Naive thymus-derived CD4-positive, alpha-beta T cell (primary cell): ENCODE measurements at regions not wholly inside any gene's neighbourhood (a gene's known extent, or its start where the extent isn't known, plus 50 kb on each side); places are given as distances from the start of the nearest gene placed in this dataset.

Experiments used
- ATAC-seq: fragments of 150-1000 bp; cut with Tn5 transposase; 2 replicates; pipeline ENCODE4 v1.10.0; 2021; ENCODE audit warnings: mild to moderate bottlenecking, moderate library complexity
- CTCF ChIA-PET: fragments of 350-600 bp; sonication (Branson Sonifier 250); formaldehyde crosslinking; loops from one replicate; lab custom pipeline; 2021; ENCODE audit warnings: antibody characterized with exemption; lab: Charles Lee
- POLR2A ChIA-PET: fragments of 350-600 bp; sonication (Branson Sonifier 250); formaldehyde crosslinking; loops from one replicate; lab custom pipeline; 2021; ENCODE audit warnings: antibody characterized with exemption, inconsistent platforms; lab: Charles Lee
- DNase-seq, 9 donors: peaks; one replicate each; pipeline versions ENCODE4 v3.0.0 to v3.0.0-alpha.2; 2020 to 2022; ENCODE audit warnings: mixed read lengths in 1 of 9
- H3K27ac ChIP-seq: one replicate; pipeline ENCODE4 v1.7.0; 2013; ENCODE audit warnings: mild to moderate bottlenecking, low read depth, low read length, moderate library complexity
- H3K27me3 ChIP-seq, 2 donors: one replicate each; pipeline ENCODE4 v1.7.0; 2013; ENCODE audit warnings: low read length in 2 of 2, mild to moderate bottlenecking in 2 of 2, moderate library complexity in 2 of 2; ENCODE audit not compliant: control insufficient read depth in 2 of 2, insufficient read depth in 2 of 2
- H3K36me3 ChIP-seq, 3 experiments: 1 replicate in 2 of 3; 2 replicates in 1 of 3; pipeline ENCODE4 v1.7.0; 2013; ENCODE audit warnings: low read length in 3 of 3, mild to moderate bottlenecking in 3 of 3, moderate library complexity in 1 of 3; ENCODE audit not compliant: insufficient read depth in 3 of 3, control insufficient read depth in 2 of 3
- H3K4me1 ChIP-seq, 2 donors: one replicate each; pipeline ENCODE4 v1.7.0; 2013; ENCODE audit warnings: low read length in 2 of 2, mild to moderate bottlenecking in 2 of 2, moderate library complexity in 1 of 2; ENCODE audit not compliant: control insufficient read depth in 2 of 2, insufficient read depth in 2 of 2
- H3K4me3 ChIP-seq: 2 replicates; pipeline ENCODE4 v1.7.0; 2013; ENCODE audit warnings: mild to moderate bottlenecking, low read length
- H3K9me3 ChIP-seq, 3 experiments: 1 replicate in 2 of 3; 2 replicates in 1 of 3; pipeline ENCODE4 v1.7.0; 2013; ENCODE audit warnings: low read length in 3 of 3; ENCODE audit not compliant: control insufficient read depth in 2 of 3
- H3K27ac Mint-ChIP-seq, 9 donors: one replicate each; pipeline ENCODE4 v1.8.0; 2020 to 2022; ENCODE audit warnings: mixed read lengths in 9 of 9, mild to moderate bottlenecking in 8 of 9, moderate library complexity in 5 of 9, inconsistent platforms in 2 of 9
- H3K27me3 Mint-ChIP-seq, 5 donors: one replicate each; pipeline ENCODE4 v1.8.0; 2021 to 2022; ENCODE audit warnings: mixed read lengths in 5 of 5, mild to moderate bottlenecking in 1 of 5
- H3K36me3 Mint-ChIP-seq, 5 donors: one replicate each; pipeline ENCODE4 v1.8.0; 2020 to 2022; ENCODE audit warnings: mixed read lengths in 5 of 5, mild to moderate bottlenecking in 3 of 5, inconsistent platforms in 1 of 5
- H3K4me1 Mint-ChIP-seq, 7 donors: one replicate each; pipeline ENCODE4 v1.8.0; 2020 to 2022; ENCODE audit warnings: mixed read lengths in 7 of 7, mild to moderate bottlenecking in 3 of 7, inconsistent platforms in 1 of 7
- H3K4me3 Mint-ChIP-seq, 10 donors: one replicate each; pipeline ENCODE4 v1.8.0; 2020 to 2022; ENCODE audit warnings: mild to moderate bottlenecking in 10 of 10, mixed read lengths in 10 of 10, moderate library complexity in 6 of 10, inconsistent platforms in 2 of 10
- H3K9me3 Mint-ChIP-seq, 11 donors: one replicate each; pipeline ENCODE4 v1.8.0; 2020 to 2022; ENCODE audit warnings: mixed read lengths in 11 of 11, mild to moderate bottlenecking in 4 of 11, inconsistent platforms in 1 of 11, moderate library complexity in 1 of 11
- intact Hi-C, 2 donors: fragments of 100-400 bp; cut with micrococcal nuclease; formaldehyde crosslinking; loops; one replicate each; pipeline ENCODE4 v1.15.1; 2023

GRCh38 chr11:104390651-104391050 is 226.7 kb upstream of the PDGFD start:
- CTCF ChIA-PET: no interaction called here
- Histone ChIP-seq H3K36me3 (no peaks in the 10 kb centered on the region), H3K27me3 (no peaks in the 10 kb centered on the region), H3K27ac (no peak overlapping the region), H3K4me3 (no peak overlapping the region), H3K9me3 (no peaks in the 10 kb centered on the region), H3K4me1 (no peaks in the 10 kb centered on the region)
- H3K27ac Mint-ChIP-seq: no peak overlapping the region
- POLR2A ChIA-PET: no interaction called here
- no peak for DNase-seq
- H3K4me1 Mint-ChIP-seq: no peaks in the 10 kb centered on the region
- intact Hi-C loops: no loop called here
- H3K36me3 Mint-ChIP-seq: no peaks in the 10 kb centered on the region
- no peak for ATAC-seq
- H3K9me3 Mint-ChIP-seq: no peaks in the 10 kb centered on the region
- H3K27me3 Mint-ChIP-seq: peaks cover 0 to 10% (median 7%) of the 10 kb centered on the region in 5 donors
- H3K4me3 Mint-ChIP-seq: no peak overlapping the region

- POLR2A ChIA-PET: no interaction called here
- peaks cover 0 to 7% (median 0%) of the 10 kb centered on the region in 5 donors for H3K27me3 Mint-ChIP-seq
- intact Hi-C loops: no loop called here
These were observed 221.9 kb upstream of the PDGFD start for GRCh38 chr11:104385884-104386283.

GRCh38 chr11:104380358-104380757 is 216.4 kb upstream of the PDGFD start:
- H3K4me1 Mint-ChIP-seq: no peaks in the 10 kb centered on the region
- H3K27ac ChIP-seq: no peak overlapping the region
- H3K36me3 Mint-ChIP-seq: no peaks in the 10 kb centered on the region
- ChIA-PET POLR2A (no interaction called here), CTCF (no interaction called here)
- no peak overlapping the region for H3K4me3 ChIP-seq
- H3K36me3 ChIP-seq: no peaks in the 10 kb centered on the region
- no peak for ATAC-seq
- no peaks in the 10 kb centered on the region for H3K27me3 Mint-ChIP-seq
- intact Hi-C loops: no loop called here
- no peak overlapping the region for H3K27ac Mint-ChIP-seq
- no peak for DNase-seq
- no peaks in the 10 kb centered on the region for H3K9me3 ChIP-seq
- no peak overlapping the region for H3K4me3 Mint-ChIP-seq
- H3K9me3 Mint-ChIP-seq: peaks cover 0 to under 1% (median 0%) of the 10 kb centered on the region in 11 donors
- H3K4me1 ChIP-seq: no peaks in the 10 kb centered on the region
- no peaks in the 10 kb centered on the region for H3K27me3 ChIP-seq

More at GRCh38 chr11:104385884-104386283, 221.9 kb upstream of the PDGFD start:
- Histone ChIP-seq H3K27ac (no peak overlapping the region), H3K36me3 (no peaks in the 10 kb centered on the region), H3K27me3 (no peaks in the 10 kb centered on the region), H3K4me1 (no peaks in the 10 kb centered on the region), H3K4me3 (no peak overlapping the region), H3K9me3 (no peaks in the 10 kb centered on the region)
- DNase-seq: no peak
- Mint-ChIP-seq H3K9me3 (no peaks in the 10 kb centered on the region), H3K4me1 (no peaks in the 10 kb centered on the region), H3K4me3 (no peak overlapping the region), H3K36me3 (no peaks in the 10 kb centered on the region), H3K27ac (no peak overlapping the region)
- no peak for ATAC-seq
- CTCF ChIA-PET: no interaction called here

- DNase-seq (no peak), ATAC-seq (no peak)
- intact Hi-C loops: no loop called here
- Mint-ChIP-seq H3K27ac (no peak overlapping the region), H3K36me3 (no peaks in the 10 kb centered on the region), H3K27me3 (peaks cover 0 to 15% (median 4%) of the 10 kb centered on the region in 5 donors), H3K4me3 (no peak overlapping the region), H3K4me1 (no peaks in the 10 kb centered on the region), H3K9me3 (peaks cover 0 to 12% (median 0%) of the 10 kb centered on the region in 11 donors)
- no peaks in the 10 kb centered on the region for H3K9me3 ChIP-seq
- POLR2A ChIA-PET: no interaction called here
- no peaks in the 10 kb centered on the region for H3K36me3 ChIP-seq
- H3K27me3 ChIP-seq: peaks cover 0 to 2% of the 10 kb centered on the region in 2 donors
- CTCF ChIA-PET: no interaction called here
- no peaks in the 10 kb centered on the region for H3K4me1 ChIP-seq
- no peak overlapping the region for H3K27ac ChIP-seq
- H3K4me3 ChIP-seq: no peak overlapping the region
These were observed 208.2 kb upstream of the PDGFD start for GRCh38 chr11:104372111-104372510.

- DNase-seq: no peak
- Histone ChIP-seq H3K27ac (no peak overlapping the region), H3K4me1 (no peaks in the 10 kb centered on the region), H3K27me3 (peaks cover 0 to 2% of the 10 kb centered on the region in 2 donors), H3K4me3 (no peak overlapping the region), H3K36me3 (no peaks in the 10 kb centered on the region), H3K9me3 (no peaks in the 10 kb centered on the region)
- no peak overlapping the region for H3K4me3 Mint-ChIP-seq
- ChIA-PET CTCF (no interaction called here), POLR2A (no interaction called here)
- ATAC-seq: no peak
- no peak overlapping the region for H3K27ac Mint-ChIP-seq
- peaks cover 0 to 12% (median 0%) of the 10 kb centered on the region in 11 donors for H3K9me3 Mint-ChIP-seq
- no peaks in the 10 kb centered on the region for H3K36me3 Mint-ChIP-seq
- intact Hi-C loops: no loop called here
- peaks cover 0 to 15% (median 4%) of the 10 kb centered on the region in 5 donors for H3K27me3 Mint-ChIP-seq
- no peaks in the 10 kb centered on the region for H3K4me1 Mint-ChIP-seq
These were observed 206.5 kb upstream of the PDGFD start for GRCh38 chr11:104370478-104370877.

GRCh38 chr11:104369761-104370160 is 205.8 kb upstream of the PDGFD start:
- Mint-ChIP-seq H3K9me3 (peaks cover 0 to 5% (median 0%) of the 10 kb centered on the region in 11 donors), H3K27me3 (peaks cover 0 to 20% (median 8%) of the 10 kb centered on the region in 5 donors), H3K4me1 (no peaks in the 10 kb centered on the region), H3K4me3 (no peak overlapping the region), H3K27ac (no peak overlapping the region), H3K36me3 (peaks cover 0 to 4% (median 0%) of the 10 kb centered on the region in 5 donors)
- no peaks in the 10 kb centered on the region for H3K36me3 ChIP-seq
- POLR2A ChIA-PET: no interaction called here
- H3K27me3 ChIP-seq: peaks cover 0 to 2% of the 10 kb centered on the region in 2 donors
- H3K27ac ChIP-seq: no peak overlapping the region
- DNase-seq (no peak), ATAC-seq (no peak)
- intact Hi-C loops: no loop called here
- CTCF ChIA-PET: no interaction called here
- no peak overlapping the region for H3K4me3 ChIP-seq
- no peaks in the 10 kb centered on the region for H3K9me3 ChIP-seq
- H3K4me1 ChIP-seq: no peaks in the 10 kb centered on the region

GRCh38 chr11:104366321-104366734 is 202.4 kb upstream of the PDGFD start:
- POLR2A ChIA-PET: no interaction called here
- H3K4me3 ChIP-seq: no peak overlapping the region
- peaks cover 0 to 4% (median 0%) of the 10 kb centered on the region in 5 donors for H3K36me3 Mint-ChIP-seq
- no peaks in the 10 kb centered on the region for H3K36me3 ChIP-seq
- CTCF ChIA-PET: no interaction called here
- no peak overlapping the region for H3K27ac Mint-ChIP-seq
- H3K4me1 ChIP-seq: no peaks in the 10 kb centered on the region
- no peak overlapping the region for H3K27ac ChIP-seq
- H3K4me3 Mint-ChIP-seq: no peak overlapping the region
- no peaks in the 10 kb centered on the region for H3K27me3 ChIP-seq
- no peak for ATAC-seq
- no peaks in the 10 kb centered on the region for H3K4me1 Mint-ChIP-seq
- no peaks in the 10 kb centered on the region for H3K9me3 ChIP-seq
- intact Hi-C loops: no loop called here
- peaks cover 0 to 5% (median 0%) of the 10 kb centered on the region in 11 donors for H3K9me3 Mint-ChIP-seq
- peaks cover 0 to 30% (median 14%) of the 10 kb centered on the region in 5 donors for H3K27me3 Mint-ChIP-seq
- DNase-seq: no peak
